ENCODE measurements at regions not wholly inside any gene's neighbourhood (a gene's known extent, or its start where the extent isn't known, plus 50 kb on each side); places are given as distances from the start of the nearest gene placed in this dataset.

DNA sequence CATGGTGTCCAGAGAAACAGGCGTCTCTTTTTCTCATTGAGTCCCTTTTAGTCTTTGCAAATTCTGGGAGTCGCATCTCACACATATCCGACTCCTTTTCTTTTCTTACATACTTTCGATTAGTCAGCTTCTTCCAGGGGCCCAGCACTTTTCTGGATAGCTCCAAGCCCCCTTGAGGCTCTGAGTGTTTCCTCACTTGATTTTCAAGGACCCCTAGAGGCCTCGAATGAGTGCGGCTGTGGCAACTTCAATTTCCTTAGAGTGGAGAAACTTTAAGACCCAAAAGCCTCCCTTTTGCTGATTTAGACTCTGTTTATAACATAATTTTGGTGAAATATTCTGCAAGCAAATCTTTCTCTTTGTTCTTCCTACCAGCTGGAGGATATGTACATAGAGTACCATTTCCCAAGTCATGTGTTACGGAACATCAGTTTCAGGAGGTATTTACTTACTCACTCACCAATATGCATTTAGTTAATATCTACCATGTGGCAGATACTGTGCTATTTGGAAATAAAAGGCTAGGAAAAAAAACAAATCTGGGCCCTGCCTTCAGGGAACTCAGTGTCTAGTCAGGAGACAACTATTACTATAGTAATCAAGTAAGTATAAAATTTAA, 555.2 kb downstream of the REEP3 start:
- no peaks in the 10 kb centered on the region for H3K36me3 Mint-ChIP-seq
- no peaks in the 10 kb centered on the region for H3K9me3 Mint-ChIP-seq
- H3K4me1 Mint-ChIP-seq: no peaks in the 10 kb centered on the region
- no peak for DNase-seq (ENCODE audit: low spot score in 2 of 2, unreplicated experiment in 2 of 2)
- no peak overlapping the region for H3K4me3 Mint-ChIP-seq
- no peak overlapping the region for H3K27ac Mint-ChIP-seq
- TF ChIP-seq, protein P1, sequence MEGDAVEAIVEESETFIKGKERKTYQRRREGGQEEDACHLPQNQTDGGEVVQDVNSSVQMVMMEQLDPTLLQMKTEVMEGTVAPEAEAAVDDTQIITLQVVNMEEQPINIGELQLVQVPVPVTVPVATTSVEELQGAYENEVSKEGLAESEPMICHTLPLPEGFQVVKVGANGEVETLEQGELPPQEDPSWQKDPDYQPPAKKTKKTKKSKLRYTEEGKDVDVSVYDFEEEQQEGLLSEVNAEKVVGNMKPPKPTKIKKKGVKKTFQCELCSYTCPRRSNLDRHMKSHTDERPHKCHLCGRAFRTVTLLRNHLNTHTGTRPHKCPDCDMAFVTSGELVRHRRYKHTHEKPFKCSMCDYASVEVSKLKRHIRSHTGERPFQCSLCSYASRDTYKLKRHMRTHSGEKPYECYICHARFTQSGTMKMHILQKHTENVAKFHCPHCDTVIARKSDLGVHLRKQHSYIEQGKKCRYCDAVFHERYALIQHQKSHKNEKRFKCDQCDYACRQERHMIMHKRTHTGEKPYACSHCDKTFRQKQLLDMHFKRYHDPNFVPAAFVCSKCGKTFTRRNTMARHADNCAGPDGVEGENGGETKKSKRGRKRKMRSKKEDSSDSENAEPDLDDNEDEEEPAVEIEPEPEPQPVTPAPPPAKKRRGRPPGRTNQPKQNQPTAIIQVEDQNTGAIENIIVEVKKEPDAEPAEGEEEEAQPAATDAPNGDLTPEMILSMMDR (IDR thresholded peaks at IDR 0.05; ENCODE audit: unreplicated experiment): no peak
- peaks cover 20% of the 10 kb centered on the region for H3K27me3 Mint-ChIP-seq (ENCODE audit: low read depth)

DNA sequence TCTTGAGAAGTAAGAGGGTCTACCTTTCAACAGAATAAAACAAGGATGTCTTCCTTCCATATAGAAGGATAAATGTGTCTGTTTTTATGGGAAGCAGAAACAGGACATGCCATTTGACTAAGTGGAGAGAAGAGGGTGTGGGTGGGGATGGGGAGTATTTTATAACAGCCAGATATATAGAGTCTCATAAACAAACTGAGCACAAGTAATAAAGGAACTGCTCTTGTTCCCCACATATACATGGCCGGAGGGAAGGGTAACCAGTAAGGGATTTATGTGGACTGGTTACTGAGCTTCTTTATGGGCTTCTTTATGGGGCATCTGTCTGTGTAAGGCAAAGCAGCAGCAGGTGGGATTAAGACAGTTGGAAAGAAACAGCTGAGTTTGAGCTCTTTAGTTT, 558.1 kb downstream of the REEP3 start:
- H3K4me1 Mint-ChIP-seq: no peaks in the 10 kb centered on the region
- no peak for DNase-seq (ENCODE audit: low spot score in 2 of 2, unreplicated experiment in 2 of 2)
- no peak overlapping the region for H3K4me3 Mint-ChIP-seq
- H3K27me3 Mint-ChIP-seq (ENCODE audit: low read depth): peaks cover 16% of the 10 kb centered on the region
- TF ChIP-seq, protein P1 (IDR thresholded peaks at IDR 0.05; ENCODE audit: unreplicated experiment): no peak
- H3K27ac Mint-ChIP-seq: no peak overlapping the region
- no peaks in the 10 kb centered on the region for H3K9me3 Mint-ChIP-seq
- H3K36me3 Mint-ChIP-seq: no peaks in the 10 kb centered on the region

DNA sequence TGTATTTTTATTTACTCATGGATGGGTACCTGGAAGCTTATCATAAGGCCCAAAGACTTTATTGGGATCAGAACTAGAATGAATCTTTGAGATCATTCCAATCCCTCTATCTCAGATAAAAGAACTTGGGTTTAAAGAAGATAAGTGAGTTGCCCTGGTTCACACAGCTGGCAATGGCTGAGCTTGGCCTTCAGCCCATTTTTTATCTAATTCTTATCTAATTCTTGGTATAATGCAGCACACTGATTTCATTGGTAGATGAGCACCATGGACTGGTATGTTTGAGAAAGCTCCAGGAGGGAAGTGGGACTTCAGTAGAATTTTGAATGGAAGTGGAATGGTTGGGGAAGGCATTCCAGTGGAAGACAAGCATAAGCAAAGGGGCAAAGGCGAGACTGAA, 558.9 kb downstream of the REEP3 start:
- no peak overlapping the region for H3K4me3 Mint-ChIP-seq
- H3K27me3 Mint-ChIP-seq (ENCODE audit: low read depth): peaks cover 17% of the 10 kb centered on the region
- DNase-seq (ENCODE audit: low spot score in 2 of 2, unreplicated experiment in 2 of 2): no peak
- no peaks in the 10 kb centered on the region for H3K9me3 Mint-ChIP-seq
- no peaks in the 10 kb centered on the region for H3K4me1 Mint-ChIP-seq
- TF ChIP-seq, protein P1 (IDR thresholded peaks at IDR 0.05; ENCODE audit: unreplicated experiment): no peak
- no peak overlapping the region for H3K27ac Mint-ChIP-seq
- H3K36me3 Mint-ChIP-seq: no peaks in the 10 kb centered on the region

DNA sequence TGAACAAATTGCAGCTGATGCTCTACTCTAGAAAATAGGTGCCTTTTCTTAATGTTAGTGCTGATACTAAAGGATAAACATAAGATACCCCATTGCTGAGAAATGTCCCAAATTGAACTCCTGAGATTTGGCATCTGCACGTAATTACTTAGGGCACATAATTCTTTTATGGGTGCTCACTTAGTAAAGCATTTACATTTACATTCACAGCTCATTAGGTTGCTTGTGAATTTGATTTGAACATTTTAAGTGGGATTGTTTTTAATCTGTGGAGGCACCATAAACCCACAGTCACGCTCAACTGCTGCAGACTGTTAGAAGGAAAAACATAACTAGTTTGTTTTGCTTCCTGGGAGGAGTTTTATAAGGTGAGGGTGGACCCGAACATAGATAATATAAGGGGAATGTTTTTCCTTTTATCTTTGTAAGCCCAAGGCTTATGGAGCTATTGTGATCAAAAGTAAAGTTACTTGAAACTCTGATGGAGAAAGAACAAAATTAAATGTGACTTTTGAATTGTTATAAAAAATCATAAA, 560.8 kb downstream of the REEP3 start:
- H3K27me3 Mint-ChIP-seq (ENCODE audit: low read depth): peaks cover 17% of the 10 kb centered on the region
- H3K27ac Mint-ChIP-seq: no peak overlapping the region
- TF ChIP-seq, protein P1 (IDR thresholded peaks at IDR 0.05; ENCODE audit: unreplicated experiment): no peak
- H3K4me1 Mint-ChIP-seq: peaks cover 1% of the 10 kb centered on the region
- no peak for DNase-seq (ENCODE audit: low spot score in 2 of 2, unreplicated experiment in 2 of 2)
- H3K9me3 Mint-ChIP-seq: no peaks in the 10 kb centered on the region
- H3K4me3 Mint-ChIP-seq: no peak overlapping the region
- no peaks in the 10 kb centered on the region for H3K36me3 Mint-ChIP-seq

DNA sequence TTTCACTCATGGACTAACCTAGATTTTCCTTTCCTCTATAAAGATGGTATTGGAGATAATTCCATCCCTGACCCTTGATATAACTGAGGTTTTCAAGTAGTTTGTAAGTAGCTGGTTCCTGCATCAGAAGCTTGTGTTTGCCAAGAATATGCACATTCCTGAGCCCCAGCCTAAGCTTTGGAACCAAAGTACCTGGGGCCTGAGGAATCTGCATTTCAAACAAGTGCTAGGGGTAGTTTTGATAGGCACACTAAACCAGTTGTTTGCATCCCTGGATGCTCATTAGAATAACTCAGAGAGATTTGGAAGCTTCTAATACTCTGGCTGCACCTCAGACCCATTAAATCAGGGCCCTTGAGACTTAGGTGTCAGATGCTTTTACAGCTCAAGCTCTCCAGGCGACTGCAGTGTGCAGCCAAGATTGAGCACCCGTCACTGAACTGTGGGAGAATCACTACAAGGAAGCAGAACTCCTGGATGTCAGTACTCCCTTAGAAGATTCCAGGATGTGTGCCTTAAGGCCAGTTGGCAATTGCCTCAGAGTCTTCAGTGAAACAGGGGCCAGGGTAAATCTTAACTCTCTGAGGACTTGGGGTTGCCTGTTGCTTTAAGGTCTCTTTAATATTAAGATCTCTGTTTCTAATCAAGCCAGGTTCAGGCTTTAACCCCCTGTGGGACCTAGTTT, 565.0 kb downstream of the REEP3 start:
- Mint-ChIP-seq H3K27me3 (ENCODE audit: low read depth) (peaks cover 2% of the 10 kb centered on the region), H3K9me3 (no peaks in the 10 kb centered on the region), H3K4me3 (no peak overlapping the region), H3K36me3 (no peaks in the 10 kb centered on the region), H3K27ac (no peak overlapping the region), H3K4me1 (peaks cover 5% of the 10 kb centered on the region)
- TF ChIP-seq, protein P1 (IDR thresholded peaks at IDR 0.05; ENCODE audit: unreplicated experiment): no peak
- DNase-seq (ENCODE audit: low spot score in 2 of 2, unreplicated experiment in 2 of 2): no peak

Measured in mesothelial cell of epicardium (in vitro differentiated cells).